ENCODE measurements at regions not wholly inside any gene's neighbourhood (a gene's known extent, or its start where the extent isn't known, plus 50 kb on each side); places are given as distances from the start of the nearest gene placed in this dataset.

GRCh38 chr4:137253949-137254348 is 278.3 kb downstream of the PCDH18 start:
- no peak overlapping the region for H3K4me3 ChIP-seq (replicated peaks; ENCODE audit: insufficient read depth, low read length)
- DNase-seq (ENCODE audit: low read depth in 1 of 2, low spot score in 1 of 2): no peak
- no peak overlapping the region for H3K27ac ChIP-seq (replicated peaks)
- no peaks in the 10 kb centered on the region for H3K27me3 ChIP-seq (ENCODE audit: insufficient read depth, poor library complexity, severe bottlenecking)
- TF ChIP-seq SPI1 (IDR thresholded peaks at IDR 0.05; ENCODE audit: borderline replicate concordance, low read depth) (no peak), POLR2AphosphoS5 (IDR thresholded peaks at IDR 0.05; ENCODE audit: low read depth) (no peak), REST (IDR thresholded peaks at IDR 0.05; ENCODE audit: insufficient replicate concordance, low read depth) (no peak), CTCF (IDR thresholded peaks at IDR 0.05; ENCODE audit: insufficient read depth, low read length) (no peak), GABPA (IDR thresholded peaks at IDR 0.05; ENCODE audit: low read depth) (no peak)

GRCh38 chr4:137249112-137249511 is 283.2 kb downstream of the PCDH18 start:
- H3K27me3 ChIP-seq (ENCODE audit: insufficient read depth, poor library complexity, severe bottlenecking): no peaks in the 10 kb centered on the region
- TF ChIP-seq SPI1 (IDR thresholded peaks at IDR 0.05; ENCODE audit: borderline replicate concordance, low read depth) (no peak), GABPA (IDR thresholded peaks at IDR 0.05; ENCODE audit: low read depth) (no peak), CTCF (IDR thresholded peaks at IDR 0.05; ENCODE audit: insufficient read depth, low read length) (no peak), POLR2AphosphoS5 (IDR thresholded peaks at IDR 0.05; ENCODE audit: low read depth) (no peak), REST (IDR thresholded peaks at IDR 0.05; ENCODE audit: insufficient replicate concordance, low read depth) (no peak)
- no peak overlapping the region for H3K27ac ChIP-seq (replicated peaks)
- no peak for DNase-seq (ENCODE audit: low read depth in 1 of 2, low spot score in 1 of 2)
- no peak overlapping the region for H3K4me3 ChIP-seq (replicated peaks; ENCODE audit: insufficient read depth, low read length)

GRCh38 chr4:137238456-137239162 is 293.7 kb downstream of the PCDH18 start:
- H3K4me3 ChIP-seq (replicated peaks; ENCODE audit: insufficient read depth, low read length): no peak overlapping the region
- DNase-seq (ENCODE audit: low read depth in 1 of 2, low spot score in 1 of 2): no peak
- TF ChIP-seq REST (IDR thresholded peaks at IDR 0.05; ENCODE audit: insufficient replicate concordance, low read depth) (no peak), SPI1 (IDR thresholded peaks at IDR 0.05; ENCODE audit: borderline replicate concordance, low read depth) (no peak), GABPA (IDR thresholded peaks at IDR 0.05; ENCODE audit: low read depth) (no peak), CTCF (IDR thresholded peaks at IDR 0.05; ENCODE audit: insufficient read depth, low read length) (no peak), POLR2AphosphoS5 (IDR thresholded peaks at IDR 0.05; ENCODE audit: low read depth) (no peak)
- H3K27ac ChIP-seq (replicated peaks): no peak overlapping the region
- no peaks in the 10 kb centered on the region for H3K27me3 ChIP-seq (ENCODE audit: insufficient read depth, poor library complexity, severe bottlenecking)

Measured in HL-60 (cell line).